HG02759 (cell line): ENCODE measurements at regions not wholly inside any gene's neighbourhood (a gene's known extent, or its start where the extent isn't known, plus 50 kb on each side); places are given as distances from the start of the nearest gene placed in this dataset.
"Not testable (repeated sequence)": the region's sequence is repeated elsewhere in the genome, so short reads cannot be mapped to it uniquely, and the experiment has no call there.

ENCODE experiments used
- ATAC-seq: cut with Tn5 transposase; IDR thresholded peaks from one replicate; pipeline ENCODE4 v1.9.1; 2021; ENCODE audit warnings: mild to moderate bottlenecking, moderate library complexity; ENCODE audit not compliant: unreplicated experiment

- no peak for ATAC-seq
Measured at GRCh38 chr1:67611846-67612245, 73.2 kb upstream of the GADD45A start.

- no peak for ATAC-seq
Measured at GRCh38 chr1:67612788-67613241, 72.2 kb upstream of the GADD45A start.

GRCh38 chr1:67613479-67613878 lies 71.5 kb upstream of the GADD45A start:
- ATAC-seq: not testable (repeated sequence)

GRCh38 chr1:67614511-67614934 lies 70.5 kb upstream of the GADD45A start:
- ATAC-seq: no peak

- no peak for ATAC-seq
Measured at GRCh38 chr1:67615886-67616285, 69.1 kb upstream of the GADD45A start.

GRCh38 chr1:67616394-67616985 lies 68.5 kb upstream of the GADD45A start:
- ATAC-seq: no peak

GRCh38 chr1:67618285-67619018 lies 66.5 kb upstream of the GADD45A start:
- ATAC-seq: no peak

- no peak for ATAC-seq
Measured at GRCh38 chr1:67619080-67619479, 65.9 kb upstream of the GADD45A start.

- ATAC-seq: no peak
Measured at GRCh38 chr1:67623906-67624305, 61.1 kb upstream of the GADD45A start.

GRCh38 chr1:67624680-67625079 lies 60.3 kb upstream of the GADD45A start:
- ATAC-seq: no peak

- ATAC-seq: no peak
Measured at GRCh38 chr1:67626090-67626860, 58.7 kb upstream of the GADD45A start.

- no peak for ATAC-seq
Measured at GRCh38 chr1:67626861-67627235, 58.2 kb upstream of the GADD45A start.

GRCh38 chr1:67627336-67627735 lies 57.7 kb upstream of the GADD45A start:
- ATAC-seq: no peak

GRCh38 chr1:67627906-67628305 lies 57.1 kb upstream of the GADD45A start:
- no peak for ATAC-seq

GRCh38 chr1:67629370-67630075 lies 55.5 kb upstream of the GADD45A start:
- ATAC-seq: no peak

- ATAC-seq: no peak
Measured at GRCh38 chr1:67630438-67631045, 54.5 kb upstream of the GADD45A start.

GRCh38 chr1:67632356-67632755 lies 52.6 kb upstream of the GADD45A start:
- ATAC-seq: no peak

- ATAC-seq: no peak
Measured at GRCh38 chr1:67632811-67633655, 52.0 kb upstream of the GADD45A start.

GRCh38 chr1:67634396-67634935 lies 50.5 kb upstream of the GADD45A start:
- ATAC-seq: no peak
